Nephron (organoid): ENCODE measurements at regions not wholly inside any gene's neighbourhood (a gene's known extent, or its start where the extent isn't known, plus 50 kb on each side); places are given as distances from the start of the nearest gene placed in this dataset.
"Not testable (repeated sequence)": the region's sequence is repeated elsewhere in the genome, so short reads cannot be mapped to it uniquely, and the experiment has no call there.

Experiments
- H3K27ac Mint-ChIP-seq, 3 experiments: 2 replicates each; pipeline ENCODE4 v1.8.0; 2020; ENCODE audit warnings: mixed read lengths in 3 of 3, mild to moderate bottlenecking in 2 of 3, moderate library complexity in 1 of 3
- H3K27me3 Mint-ChIP-seq: 2 replicates; pipeline ENCODE4 v1.8.0; 2021; ENCODE audit warnings: low read depth, mild to moderate bottlenecking, moderate library complexity, mixed read lengths
- H3K36me3 Mint-ChIP-seq: 2 replicates; pipeline ENCODE4 v1.8.0; 2020; ENCODE audit warnings: low read depth, mixed read lengths
- H3K4me1 Mint-ChIP-seq: 2 replicates; pipeline ENCODE4 v1.8.0; 2020; ENCODE audit warnings: mixed read lengths
- H3K4me3 Mint-ChIP-seq, 3 experiments: 2 replicates each; pipeline ENCODE4 v1.8.0; 2020; ENCODE audit warnings: mild to moderate bottlenecking in 3 of 3, mixed read lengths in 3 of 3, moderate library complexity in 2 of 3
- H3K9me3 Mint-ChIP-seq: 2 replicates; pipeline ENCODE4 v1.8.0; 2020; ENCODE audit warnings: mixed read lengths
- TF ChIP-seq, protein P1 (sequence below), 3 experiments: fragments of 200-600 bp; sonication (generic); IDR thresholded peaks; one replicate each; pipeline ENCODE4 v1.5.0; 2021; ENCODE audit warnings: antibody characterized with exemption in 3 of 3; ENCODE audit not compliant: unreplicated experiment in 3 of 3

DNA sequence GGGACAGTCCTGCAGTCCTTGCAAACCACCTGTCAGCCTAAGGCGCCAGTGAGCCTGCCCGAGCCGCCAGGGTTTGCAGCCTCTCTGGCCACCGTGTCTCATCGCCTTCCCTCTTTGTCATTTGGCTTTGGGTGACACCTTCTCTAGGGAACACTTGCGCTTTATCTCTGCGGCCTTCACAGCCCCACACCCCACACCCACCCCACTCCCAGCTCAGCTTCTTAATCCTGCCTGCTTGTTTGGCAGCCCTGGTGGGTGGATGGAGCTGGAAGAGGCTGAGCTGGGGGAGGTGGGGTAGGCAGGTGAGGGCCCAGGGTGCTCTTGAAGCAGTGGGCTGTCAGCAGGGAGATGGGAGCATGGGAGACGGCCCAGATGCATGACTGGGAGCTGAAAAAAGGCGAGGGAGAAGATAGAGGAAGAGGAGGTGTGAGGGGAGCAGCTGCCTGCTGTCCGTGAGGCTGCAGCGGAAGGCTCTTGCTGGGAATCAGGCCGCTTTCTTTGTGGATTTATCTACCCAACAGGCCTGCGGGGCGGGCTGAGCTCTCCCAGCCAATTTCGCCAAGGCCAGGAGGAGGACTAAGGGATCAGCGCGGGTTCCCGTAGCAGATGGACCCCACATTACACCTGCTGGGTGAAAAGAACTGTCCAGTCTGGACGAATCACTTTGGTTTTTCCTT lies 97.5 kb upstream of the STOX2 start:
- peaks cover 3% of the 10 kb centered on the region for H3K9me3 Mint-ChIP-seq
- H3K36me3 Mint-ChIP-seq: no peaks in the 10 kb centered on the region
- peaks cover 4% of the 10 kb centered on the region for H3K4me1 Mint-ChIP-seq
- TF ChIP-seq, protein P1, sequence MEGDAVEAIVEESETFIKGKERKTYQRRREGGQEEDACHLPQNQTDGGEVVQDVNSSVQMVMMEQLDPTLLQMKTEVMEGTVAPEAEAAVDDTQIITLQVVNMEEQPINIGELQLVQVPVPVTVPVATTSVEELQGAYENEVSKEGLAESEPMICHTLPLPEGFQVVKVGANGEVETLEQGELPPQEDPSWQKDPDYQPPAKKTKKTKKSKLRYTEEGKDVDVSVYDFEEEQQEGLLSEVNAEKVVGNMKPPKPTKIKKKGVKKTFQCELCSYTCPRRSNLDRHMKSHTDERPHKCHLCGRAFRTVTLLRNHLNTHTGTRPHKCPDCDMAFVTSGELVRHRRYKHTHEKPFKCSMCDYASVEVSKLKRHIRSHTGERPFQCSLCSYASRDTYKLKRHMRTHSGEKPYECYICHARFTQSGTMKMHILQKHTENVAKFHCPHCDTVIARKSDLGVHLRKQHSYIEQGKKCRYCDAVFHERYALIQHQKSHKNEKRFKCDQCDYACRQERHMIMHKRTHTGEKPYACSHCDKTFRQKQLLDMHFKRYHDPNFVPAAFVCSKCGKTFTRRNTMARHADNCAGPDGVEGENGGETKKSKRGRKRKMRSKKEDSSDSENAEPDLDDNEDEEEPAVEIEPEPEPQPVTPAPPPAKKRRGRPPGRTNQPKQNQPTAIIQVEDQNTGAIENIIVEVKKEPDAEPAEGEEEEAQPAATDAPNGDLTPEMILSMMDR (IDR thresholded peaks at IDR 0.05; ENCODE audit: unreplicated experiment in 3 of 3): no peak
- H3K27ac Mint-ChIP-seq: peak overlapping the region; percentile 49 to 95 (median 89)
- peaks cover 11% of the 10 kb centered on the region for H3K27me3 Mint-ChIP-seq
- no peak overlapping the region for H3K4me3 Mint-ChIP-seq

DNA sequence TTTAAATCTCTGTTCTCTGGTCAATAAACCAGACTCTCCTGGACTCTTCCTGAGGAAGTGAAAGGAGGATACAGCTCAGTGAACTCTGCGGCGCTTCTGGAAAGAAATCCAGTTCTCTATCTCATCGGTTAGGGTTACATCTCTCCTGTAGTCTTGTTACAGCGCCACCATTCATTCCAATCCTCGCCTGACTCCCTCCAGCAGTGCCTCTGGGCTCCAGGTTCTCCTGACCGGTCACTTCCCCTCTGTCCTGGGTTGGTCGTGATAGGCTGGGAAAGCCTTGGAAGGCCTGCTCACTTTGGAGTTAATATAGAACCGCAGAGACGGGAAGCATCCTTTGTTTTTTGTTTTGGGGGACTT lies 97.0 kb upstream of the STOX2 start:
- H3K9me3 Mint-ChIP-seq: no peaks in the 10 kb centered on the region
- TF ChIP-seq, protein P1 (IDR thresholded peaks at IDR 0.05; ENCODE audit: unreplicated experiment in 3 of 3): no peak
- H3K36me3 Mint-ChIP-seq: no peaks in the 10 kb centered on the region
- peak overlapping the region; percentile 49 to 95 (median 89) for H3K27ac Mint-ChIP-seq
- H3K27me3 Mint-ChIP-seq: peaks cover 6% of the 10 kb centered on the region
- H3K4me1 Mint-ChIP-seq: peaks cover 4% of the 10 kb centered on the region
- peak overlapping the region in 1 of 3 experiments; percentile 52 for H3K4me3 Mint-ChIP-seq

DNA sequence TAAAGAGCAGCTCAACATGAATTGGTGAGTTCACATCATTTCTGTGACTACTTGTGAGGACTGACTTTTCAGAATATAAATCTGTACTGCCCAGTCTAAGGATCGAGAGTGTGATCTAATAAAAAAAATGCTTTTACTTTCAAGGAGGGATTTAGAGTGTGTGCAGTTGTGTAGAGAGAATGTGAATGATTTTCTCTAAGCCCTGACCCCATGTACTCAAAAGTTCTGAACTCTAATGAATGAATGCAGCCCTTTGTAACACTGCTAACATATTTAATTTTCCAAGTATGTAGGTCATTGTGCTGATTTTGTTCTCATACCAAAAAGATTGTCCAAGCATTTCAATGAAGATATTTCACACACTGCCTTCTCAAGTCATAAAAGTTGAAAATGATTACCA lies 92.5 kb upstream of the STOX2 start:
- Mint-ChIP-seq H3K4me3 (no peak overlapping the region), H3K27me3 (peaks cover 6% of the 10 kb centered on the region), H3K4me1 (peaks cover 4% of the 10 kb centered on the region), H3K36me3 (no peaks in the 10 kb centered on the region), H3K9me3 (no peaks in the 10 kb centered on the region), H3K27ac (no peak overlapping the region)
- TF ChIP-seq, protein P1 (IDR thresholded peaks at IDR 0.05; ENCODE audit: unreplicated experiment in 3 of 3): no peak

DNA sequence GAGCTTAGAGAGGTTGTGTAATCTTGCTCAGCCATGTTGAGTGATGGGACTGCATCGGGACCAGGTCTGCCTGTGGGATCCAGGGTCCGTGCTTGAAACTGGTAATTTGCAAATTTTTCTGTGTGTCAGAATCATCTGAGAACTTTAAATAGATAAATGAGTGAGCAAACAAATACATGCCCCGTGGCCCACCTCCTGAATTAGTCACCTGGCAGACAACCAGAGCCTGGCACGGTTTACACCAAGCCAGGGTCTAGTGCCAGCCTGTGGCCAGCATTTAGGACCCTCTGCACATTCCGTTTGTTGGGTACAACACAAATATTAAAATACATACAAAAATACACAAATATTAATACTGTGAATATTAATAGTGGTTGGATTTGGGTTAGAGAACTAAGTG lies 90.6 kb upstream of the STOX2 start:
- no peaks in the 10 kb centered on the region for H3K9me3 Mint-ChIP-seq
- no peaks in the 10 kb centered on the region for H3K4me1 Mint-ChIP-seq
- H3K27me3 Mint-ChIP-seq: peaks cover 6% of the 10 kb centered on the region
- H3K4me3 Mint-ChIP-seq: no peak overlapping the region
- no peak overlapping the region for H3K27ac Mint-ChIP-seq
- TF ChIP-seq, protein P1 (IDR thresholded peaks at IDR 0.05; ENCODE audit: unreplicated experiment in 3 of 3): no peak
- H3K36me3 Mint-ChIP-seq: no peaks in the 10 kb centered on the region

DNA sequence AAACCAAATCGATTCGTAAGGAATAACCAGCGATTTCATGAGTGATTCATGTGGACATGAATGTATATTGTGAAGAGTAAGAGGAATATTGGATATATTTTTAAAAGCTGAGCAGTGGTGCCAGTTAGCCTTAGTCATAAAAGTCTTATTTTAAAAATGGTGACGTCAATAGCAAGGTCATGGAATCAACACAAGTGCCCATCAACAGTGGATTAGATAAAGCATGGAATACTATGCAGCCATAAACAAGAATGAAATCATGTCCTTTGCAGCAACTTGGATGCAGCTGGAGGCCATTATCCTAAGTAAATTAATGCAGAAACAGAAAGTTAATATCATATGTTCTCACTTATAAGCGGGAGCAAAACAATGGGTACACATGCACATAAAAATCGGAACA lies 89.0 kb upstream of the STOX2 start:
- TF ChIP-seq, protein P1 (IDR thresholded peaks at IDR 0.05; ENCODE audit: unreplicated experiment in 3 of 3): no peak
- no peaks in the 10 kb centered on the region for H3K36me3 Mint-ChIP-seq
- H3K4me1 Mint-ChIP-seq: no peaks in the 10 kb centered on the region
- no peaks in the 10 kb centered on the region for H3K27me3 Mint-ChIP-seq
- H3K27ac Mint-ChIP-seq: no peak overlapping the region
- H3K9me3 Mint-ChIP-seq: peaks cover 2% of the 10 kb centered on the region
- no peak overlapping the region for H3K4me3 Mint-ChIP-seq

DNA sequence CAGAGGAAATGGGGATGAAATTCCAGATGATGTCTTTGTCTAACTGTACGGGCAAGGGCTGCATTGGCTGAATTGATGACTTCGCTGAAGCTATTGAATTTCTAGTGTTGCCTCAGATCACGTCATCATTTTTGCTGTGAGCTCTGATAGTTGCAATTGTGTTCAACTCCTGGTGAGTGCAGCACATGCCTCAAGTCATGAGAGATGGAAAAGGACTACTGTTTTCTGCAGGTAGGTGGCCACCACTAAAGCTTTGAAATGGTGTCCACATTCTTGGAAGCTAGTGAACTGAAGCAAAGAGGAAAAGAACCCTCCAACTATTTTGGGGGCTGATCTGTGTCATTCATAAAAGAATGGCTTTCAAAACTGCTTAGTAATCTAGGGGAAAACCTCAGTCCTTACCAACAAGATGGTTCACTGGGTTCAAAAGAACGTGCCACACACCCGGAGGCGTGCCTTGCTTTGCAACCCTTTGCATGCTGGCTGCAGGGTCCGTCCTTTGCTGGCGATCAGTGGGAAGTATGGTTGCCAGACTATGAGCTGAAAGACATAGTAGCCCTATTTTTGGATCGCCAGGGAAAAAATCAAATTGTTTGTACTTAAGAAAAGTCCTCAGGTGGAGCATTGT lies 88.1 kb upstream of the STOX2 start:
- TF ChIP-seq, protein P1 (IDR thresholded peaks at IDR 0.05; ENCODE audit: unreplicated experiment in 3 of 3): no peak
- H3K4me1 Mint-ChIP-seq: no peaks in the 10 kb centered on the region
- no peak overlapping the region for H3K27ac Mint-ChIP-seq
- no peak overlapping the region for H3K4me3 Mint-ChIP-seq
- H3K27me3 Mint-ChIP-seq: no peaks in the 10 kb centered on the region
- peaks cover 2% of the 10 kb centered on the region for H3K9me3 Mint-ChIP-seq
- no peaks in the 10 kb centered on the region for H3K36me3 Mint-ChIP-seq

DNA sequence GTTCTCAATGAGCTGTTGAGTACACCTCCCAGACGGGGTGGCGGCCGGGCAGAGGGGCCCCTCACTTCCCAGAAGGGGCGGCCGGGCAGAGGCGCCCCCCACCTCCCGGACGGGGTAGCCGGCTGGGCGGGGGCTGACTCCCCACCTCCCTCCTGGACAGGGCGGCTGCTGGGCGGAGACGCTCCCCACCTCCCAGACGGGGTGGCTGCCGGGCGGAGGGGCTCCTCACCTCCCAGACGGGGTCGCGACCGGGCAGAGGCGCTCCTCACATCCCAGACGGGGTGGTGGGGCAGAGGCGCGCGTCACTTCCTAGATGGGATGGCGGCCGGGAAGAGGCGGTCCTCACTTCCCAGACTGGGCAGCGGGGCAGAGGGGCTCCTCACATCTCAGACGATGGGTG lies 86.5 kb upstream of the STOX2 start:
- H3K4me3 Mint-ChIP-seq, H3K27ac Mint-ChIP-seq, H3K9me3 Mint-ChIP-seq, H3K4me1 Mint-ChIP-seq, H3K27me3 Mint-ChIP-seq, H3K36me3 Mint-ChIP-seq: not testable (repeated sequence)
